NCI-H526 treated with DMSO at 0.1 percent for 48 hours (cell line): ENCODE measurements at regions not wholly inside any gene's neighbourhood (a gene's known extent, or its start where the extent isn't known, plus 50 kb on each side); places are given as distances from the start of the nearest gene placed in this dataset.

Source experiments
- DNase-seq: peaks from one replicate; lab custom pipeline; 2025; lab: John Stamatoyannopoulos, UW

DNA sequence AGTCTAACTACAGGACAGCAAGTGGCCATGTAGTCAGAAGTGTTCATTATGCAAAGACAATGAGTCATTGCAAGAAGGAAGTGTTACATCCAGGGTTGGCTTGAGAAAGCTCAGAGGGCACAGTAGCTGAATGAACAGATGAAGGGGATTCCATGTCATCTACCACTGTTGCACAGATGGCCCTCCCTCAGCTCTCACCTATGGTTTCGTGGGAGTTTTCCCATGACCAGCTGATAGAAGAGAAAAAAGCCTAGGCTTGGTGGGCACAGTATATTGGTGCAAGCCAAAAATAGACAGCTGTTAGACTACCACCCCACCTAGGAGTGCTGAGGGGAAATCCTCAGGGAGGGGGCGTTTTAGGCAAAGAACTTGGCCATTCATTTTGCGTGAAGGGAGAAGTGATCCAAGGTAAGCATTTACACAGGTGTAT is 217.0 kb downstream of the DMRT2 start:
- no peak for DNase-seq

DNA sequence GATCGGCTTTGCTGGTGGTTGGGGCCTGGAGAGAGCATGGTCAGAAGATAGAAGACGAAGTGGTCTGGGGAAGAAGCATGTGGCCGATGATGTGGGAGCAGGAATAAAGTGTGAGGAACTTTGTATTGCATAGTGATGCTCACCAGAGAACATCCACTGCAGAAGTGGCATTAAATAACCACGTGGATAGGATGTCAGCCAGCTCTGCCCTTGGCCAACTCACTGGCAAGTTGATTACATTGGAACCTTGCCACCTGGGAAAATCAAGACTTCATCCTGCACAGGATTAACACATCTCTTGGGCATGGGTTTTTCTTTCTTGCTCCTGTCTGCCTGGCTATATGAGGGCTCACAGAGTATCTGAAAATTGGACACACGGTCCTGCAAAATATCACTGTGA is 217.4 kb downstream of the DMRT2 start:
- no peak for DNase-seq

DNA sequence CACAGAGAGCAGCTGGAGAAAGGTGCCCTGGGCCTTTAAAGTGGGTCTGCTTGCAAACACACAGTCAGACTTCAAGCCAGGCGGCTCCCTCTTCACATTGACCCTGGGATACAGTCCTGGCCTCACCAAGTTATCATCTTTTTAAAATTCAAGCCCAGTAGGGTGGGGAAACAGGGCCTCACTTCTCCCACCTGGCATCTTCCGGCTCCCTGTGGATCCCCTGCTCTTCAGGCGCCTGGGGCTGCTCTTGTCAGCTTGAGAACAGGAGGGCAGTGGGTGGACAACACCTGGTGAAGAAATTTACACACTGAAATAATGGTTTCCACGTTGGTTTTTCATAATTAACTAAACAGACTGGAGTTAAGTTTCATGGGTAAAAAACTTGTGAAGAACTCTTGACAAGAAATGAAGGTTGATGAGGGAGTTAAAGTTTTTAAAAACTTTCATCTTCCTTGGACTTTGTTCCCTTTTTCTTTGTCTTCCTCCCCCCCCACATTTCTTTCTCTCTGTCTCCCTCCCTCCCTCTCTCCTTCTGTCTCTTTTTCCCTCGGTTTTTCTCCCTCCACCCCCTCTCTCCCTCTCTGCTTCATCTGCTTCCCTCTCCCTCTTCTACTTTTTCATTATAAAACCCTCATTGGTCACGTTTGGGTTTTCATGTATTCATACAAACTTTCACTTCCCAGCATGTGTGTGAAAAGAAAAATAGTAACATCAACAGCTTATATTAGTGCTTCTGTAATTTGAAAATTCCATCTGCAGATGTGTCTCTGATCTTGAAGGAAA is 219.6 kb downstream of the DMRT2 start:
- DNase-seq: no peak

DNA sequence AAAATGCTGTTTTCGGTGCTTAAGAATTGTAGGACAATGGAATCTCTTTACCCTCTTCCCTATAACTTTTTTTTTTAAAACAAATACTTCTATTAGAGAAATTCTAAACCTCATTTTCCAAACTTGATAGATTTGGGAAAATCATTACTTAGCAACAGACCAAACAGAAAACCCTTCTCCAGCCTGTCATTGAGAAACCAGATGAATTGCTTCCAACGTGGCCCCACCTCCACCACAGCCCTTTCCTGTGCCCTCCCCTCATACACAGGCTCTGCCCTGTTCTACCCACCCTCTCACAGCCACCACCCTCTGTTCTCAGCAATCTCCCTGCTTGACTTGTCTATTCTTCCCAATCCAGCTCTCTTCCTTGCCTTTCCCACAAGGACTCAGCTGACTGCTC is 221.2 kb downstream of the DMRT2 start:
- DNase-seq: no peak

DNA sequence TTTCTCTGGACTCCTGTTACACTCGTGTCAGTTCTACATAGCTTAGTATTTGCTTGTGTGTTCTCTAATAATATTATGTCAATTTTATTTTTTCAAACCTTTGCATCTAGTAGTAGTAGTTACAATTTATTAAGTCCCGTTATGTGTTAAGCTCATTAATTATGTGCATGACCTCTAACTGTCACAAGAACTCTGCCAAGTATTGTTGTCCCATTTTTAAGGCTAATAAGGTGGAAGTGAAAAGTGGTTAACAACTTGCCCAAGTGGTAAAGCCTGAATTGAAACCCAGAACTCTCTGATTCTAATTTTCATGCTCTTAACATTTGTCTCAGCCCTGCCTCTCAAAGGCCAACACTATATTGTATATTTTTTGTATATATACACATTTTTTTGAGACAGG is 221.6 kb downstream of the DMRT2 start:
- no peak for DNase-seq

GRCh38 chr9:1272488-1272887 is 222.3 kb downstream of the DMRT2 start:
- no peak for DNase-seq

DNA sequence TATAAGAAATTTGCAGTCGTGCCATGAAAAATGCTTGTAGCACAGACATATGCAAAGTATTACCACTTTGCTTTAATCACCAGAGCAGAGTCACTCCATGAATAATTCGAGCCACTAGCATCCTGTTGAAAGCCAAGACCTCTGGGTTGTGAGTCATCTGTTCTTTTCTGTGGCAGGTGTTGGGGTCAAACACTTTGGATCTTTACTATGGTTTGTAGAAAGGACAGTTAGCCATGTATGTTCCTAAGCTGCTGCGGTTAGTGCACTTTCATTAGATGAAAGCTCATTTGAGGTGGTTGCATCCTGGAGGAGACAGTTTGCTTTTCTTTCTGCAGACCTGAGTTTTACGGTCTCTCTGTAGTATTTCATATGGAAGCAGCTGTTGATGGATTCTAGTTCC is 223.7 kb downstream of the DMRT2 start:
- DNase-seq: peak; percentile 48

- no peak for DNase-seq
Observed at GRCh38 chr9:1274334-1274733, 224.2 kb downstream of the DMRT2 start.

DNA sequence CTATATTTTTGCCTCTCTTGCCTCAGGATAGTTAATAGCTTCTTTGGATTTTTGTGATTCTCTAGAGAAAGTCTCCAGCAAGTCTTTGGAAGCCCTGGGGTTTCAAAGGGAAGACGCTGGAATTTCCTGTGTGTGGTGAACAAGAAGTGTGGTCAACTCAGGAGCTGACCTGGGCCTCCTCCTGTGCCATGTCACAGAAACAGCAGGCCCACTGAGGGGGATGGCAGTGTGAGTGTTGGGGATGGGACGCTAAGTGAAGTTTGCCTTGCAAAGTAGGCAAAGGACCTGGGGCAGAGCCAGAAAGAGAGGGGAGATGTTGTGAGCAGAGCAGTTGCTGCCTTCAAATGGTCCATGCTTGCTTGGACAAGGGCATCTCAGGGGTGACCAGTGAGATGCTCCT is 226.3 kb downstream of the DMRT2 start:
- no peak for DNase-seq

DNA sequence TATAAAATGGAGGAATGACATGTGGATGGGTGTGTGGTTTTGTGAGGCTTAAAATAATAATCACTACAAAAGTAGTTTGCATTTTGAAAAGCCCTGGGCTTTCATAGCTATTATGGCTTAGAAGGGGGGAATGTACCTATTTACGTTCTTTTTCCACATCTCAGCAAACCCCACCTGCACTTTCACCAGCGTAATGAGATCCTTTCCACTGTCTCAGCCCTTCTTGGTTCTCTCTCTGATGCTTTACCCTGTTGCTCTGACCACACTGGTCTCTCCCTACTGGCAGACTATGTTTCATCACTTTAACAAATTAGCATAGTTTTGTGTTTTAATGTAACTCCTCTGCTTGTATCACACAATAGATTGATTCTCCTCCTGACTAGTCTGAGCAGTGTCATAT is 234.6 kb downstream of the DMRT2 start:
- no peak for DNase-seq

DNA sequence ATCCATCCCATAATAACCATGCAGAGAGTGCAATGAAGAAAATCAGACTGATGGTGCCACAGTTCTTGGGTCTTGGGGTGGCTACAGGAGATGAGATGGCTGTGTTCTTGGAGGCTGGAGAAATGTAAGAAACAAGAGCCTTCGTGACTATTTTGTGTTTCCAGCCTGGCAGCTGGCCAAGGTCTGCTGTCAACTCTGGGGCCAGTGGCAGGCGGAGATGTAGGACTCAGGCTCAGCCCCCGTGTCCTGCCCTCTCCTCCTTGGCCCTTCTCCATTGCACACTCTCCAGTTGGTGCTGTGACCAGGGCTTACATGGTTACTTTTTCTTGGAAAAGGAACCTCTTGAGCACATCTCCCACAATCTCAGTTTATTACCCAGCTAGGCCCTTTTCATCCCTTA is 235.4 kb downstream of the DMRT2 start:
- DNase-seq: no peak

DNA sequence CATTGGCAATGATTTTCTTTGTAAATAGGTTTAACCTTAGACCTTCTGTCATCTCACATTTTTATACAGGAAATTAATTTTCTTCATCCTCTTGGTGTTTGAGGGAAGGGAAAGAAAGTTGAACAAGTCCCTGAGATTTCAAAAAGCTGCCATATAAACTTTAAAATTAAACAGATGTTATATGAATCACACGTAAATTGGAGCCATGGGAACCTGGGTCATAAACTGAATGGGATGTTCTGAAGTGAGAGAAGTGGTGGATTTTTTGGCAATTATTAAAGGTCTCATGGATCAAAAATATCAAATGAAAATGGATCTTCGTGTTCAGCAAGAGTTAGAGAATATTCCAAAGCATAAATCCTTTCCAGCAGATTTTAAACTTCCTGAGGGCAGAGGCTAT is 242.2 kb downstream of the DMRT2 start:
- DNase-seq: no peak

DNA sequence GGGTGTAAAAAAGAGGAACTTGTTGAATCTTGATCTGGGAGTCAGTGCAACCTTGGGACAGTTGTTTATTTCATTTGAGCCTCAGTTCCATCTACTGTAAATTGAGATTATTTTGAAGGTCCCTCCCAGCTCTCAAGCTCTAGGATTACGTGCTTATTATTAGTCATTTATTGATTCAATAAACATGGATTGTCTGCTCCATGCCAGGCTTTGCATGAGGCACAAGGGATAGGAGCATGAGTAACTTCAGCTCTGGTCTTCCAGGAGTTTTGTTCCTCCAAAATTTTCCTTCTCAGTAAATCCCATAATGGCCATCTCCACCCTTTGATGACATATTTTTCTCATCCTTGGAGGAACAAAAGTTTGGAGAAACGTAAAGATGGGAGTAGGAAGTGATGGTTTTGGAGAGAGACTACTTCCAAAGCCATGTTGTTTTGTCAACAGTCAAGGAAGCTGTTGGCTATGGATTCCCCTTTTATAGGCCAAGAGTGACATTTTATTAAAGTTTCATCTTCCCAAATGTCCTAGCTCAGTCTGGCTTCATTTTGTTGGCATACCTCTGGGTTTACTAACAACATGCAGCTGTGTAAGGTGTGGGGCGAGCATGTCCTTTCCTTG is 244.6 kb downstream of the DMRT2 start:
- DNase-seq: no peak

- no peak for DNase-seq
Observed at GRCh38 chr9:1296331-1296730, 246.2 kb downstream of the DMRT2 start.

DNA sequence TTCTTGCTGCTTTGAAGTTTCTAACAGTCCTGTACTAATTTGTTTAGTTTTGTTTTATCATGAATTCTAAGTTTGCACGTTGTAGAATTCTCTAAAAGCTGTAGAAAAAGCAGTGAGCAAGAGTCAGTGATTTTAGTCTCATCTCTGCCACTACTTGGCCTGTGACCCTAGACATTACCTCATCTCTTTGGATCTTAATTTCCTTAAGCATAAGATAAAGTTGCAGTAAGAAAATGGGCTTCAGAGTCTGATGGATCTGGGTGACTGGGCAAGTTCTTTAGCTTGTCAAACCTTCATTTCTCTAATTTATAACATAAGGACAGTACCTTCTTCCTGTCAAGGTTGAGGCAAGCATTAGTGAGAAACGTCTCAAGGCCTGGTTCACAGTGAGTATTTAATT is 247.9 kb downstream of the DMRT2 start:
- DNase-seq: no peak

GRCh38 chr9:1300941-1301340 is 250.8 kb downstream of the DMRT2 start:
- no peak for DNase-seq

DNA sequence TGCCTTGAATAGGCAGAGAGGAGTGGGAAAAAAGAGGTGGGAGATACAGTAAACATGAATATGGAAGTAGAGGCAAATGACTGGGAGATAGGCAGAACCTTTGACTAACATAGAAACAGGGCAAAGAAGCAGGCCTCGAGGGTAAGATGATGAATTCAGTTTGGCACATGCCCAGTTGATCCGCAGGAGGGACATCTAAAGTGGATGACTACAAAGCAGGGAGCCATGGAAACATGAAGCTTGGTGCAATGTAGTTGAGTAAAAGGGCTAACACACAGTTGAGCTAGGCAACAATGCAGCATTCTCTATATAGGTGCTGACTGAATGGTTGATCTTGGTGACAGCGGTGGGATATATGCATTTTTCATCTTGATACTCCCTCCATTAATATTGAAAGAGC is 253.8 kb downstream of the DMRT2 start:
- no peak for DNase-seq

GRCh38 chr9:1311462-1312042 is 261.4 kb downstream of the DMRT2 start:
- no peak for DNase-seq

GRCh38 chr9:1319436-1319835 is 269.3 kb downstream of the DMRT2 start:
- DNase-seq: no peak

GRCh38 chr9:1320051-1320557 is 269.9 kb downstream of the DMRT2 start:
- DNase-seq: no peak

DNA sequence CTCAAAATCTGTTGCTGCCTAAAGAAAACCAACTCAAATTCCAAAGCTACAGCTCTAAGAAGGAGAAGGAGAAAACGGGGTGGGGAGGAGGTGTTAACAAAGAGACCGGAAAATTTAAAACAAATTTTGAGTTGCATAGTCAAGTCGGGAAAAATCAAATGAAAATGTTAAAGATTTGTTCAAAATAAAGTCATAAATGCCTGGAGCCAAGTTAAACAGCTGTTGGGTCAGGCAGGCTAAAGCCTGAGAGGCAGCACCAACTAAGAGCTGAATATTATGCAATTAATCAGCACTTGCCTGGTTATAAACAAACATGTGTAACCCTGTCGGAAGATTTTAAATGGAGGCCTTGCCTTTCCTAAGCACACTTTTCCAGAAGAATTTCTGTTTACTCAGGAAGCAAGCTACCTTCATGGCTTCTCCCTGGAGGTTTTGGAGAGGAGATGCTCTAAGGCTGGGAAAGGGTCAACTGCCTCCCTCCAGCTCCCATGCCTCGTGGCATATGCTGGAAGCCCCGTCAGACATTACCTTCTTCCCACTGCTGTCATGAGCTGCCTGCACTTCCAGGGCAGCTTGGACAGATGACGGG is 270.5 kb downstream of the DMRT2 start:
- DNase-seq: no peak

GRCh38 chr9:1327467-1327866 is 277.3 kb downstream of the DMRT2 start:
- no peak for DNase-seq

DNA sequence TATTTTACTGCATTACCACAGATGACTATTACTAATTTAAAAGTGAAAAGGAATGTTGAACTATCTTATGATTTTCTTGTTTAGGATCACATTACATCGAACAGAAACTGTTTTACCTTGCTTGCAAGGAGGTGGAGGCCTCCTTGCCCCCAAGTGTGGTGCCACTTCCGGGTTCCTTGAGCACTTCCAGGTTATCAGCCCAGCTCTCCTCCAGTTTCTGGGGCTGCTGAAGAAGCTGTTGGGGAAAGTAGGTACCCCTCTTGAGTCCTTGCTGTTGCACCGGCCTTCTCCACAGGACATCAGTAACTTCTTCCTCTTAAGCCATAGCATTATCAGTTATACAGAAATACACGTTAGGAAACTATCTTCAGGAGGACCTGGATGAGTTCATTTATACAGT is 278.2 kb downstream of the DMRT2 start:
- no peak for DNase-seq
